T-helper 17 cell (primary cell): ENCODE measurements at regions not wholly inside any gene's neighbourhood (a gene's known extent, or its start where the extent isn't known, plus 50 kb on each side); places are given as distances from the start of the nearest gene placed in this dataset.
A peak's percentile ranks its signal among the peaks of the same experiment; 100 is the strongest.

Experiments
- ATAC-seq: fragments of 150-1000 bp; cut with Tn5 transposase; 2 replicates; pipeline ENCODE4 v1.10.0; 2021; ENCODE audit warnings: mild to moderate bottlenecking, moderate library complexity
- DNase-seq, 3 donors: peaks; one replicate each; pipeline versions ENCODE4 v3.0.0 to v3.0.0-alpha.2; 2020 to 2021
- H3K9me3 ChIP-seq: one replicate; pipeline ENCODE4 v1.7.0; 2013; ENCODE audit warnings: low read length, mild to moderate bottlenecking; ENCODE audit not compliant: control insufficient read depth, poor library complexity, severe bottlenecking
- H3K27ac Mint-ChIP-seq: one replicate; pipeline ENCODE4 v1.8.0; 2022; ENCODE audit warnings: mild to moderate bottlenecking, moderate library complexity, mixed read lengths
- H3K27me3 Mint-ChIP-seq: one replicate; pipeline ENCODE4 v1.8.0; 2022; ENCODE audit warnings: mixed read lengths
- H3K36me3 Mint-ChIP-seq: one replicate; pipeline ENCODE4 v1.8.0; 2022; ENCODE audit warnings: low read depth, mixed read lengths
- H3K4me1 Mint-ChIP-seq: one replicate; pipeline ENCODE4 v1.8.0; 2022; ENCODE audit warnings: mild to moderate bottlenecking, mixed read lengths
- H3K4me3 Mint-ChIP-seq: one replicate; pipeline ENCODE4 v1.8.0; 2022; ENCODE audit warnings: mild to moderate bottlenecking, moderate library complexity, mixed read lengths

- DNase-seq (no peak), ATAC-seq (no peak)
- H3K9me3 ChIP-seq, result no peaks in the 10 kb centered on the region
- H3K4me3 Mint-ChIP-seq, result no peak overlapping the region
- no peaks in the 10 kb centered on the region for H3K36me3 Mint-ChIP-seq
- no peak overlapping the region for H3K27ac Mint-ChIP-seq
- no peaks in the 10 kb centered on the region for H3K4me1 Mint-ChIP-seq
- no peaks in the 10 kb centered on the region for H3K27me3 Mint-ChIP-seq
These were observed 181.9 kb upstream of the ANKRD30A start for GRCh38 chr10:36943544-36943943.

GRCh38 chr10:36942616-36943015, 182.8 kb upstream of the ANKRD30A start:
- no peak for DNase-seq
- no peaks in the 10 kb centered on the region for H3K36me3 Mint-ChIP-seq
- no peak for ATAC-seq
- H3K9me3 ChIP-seq, result no peaks in the 10 kb centered on the region
- H3K27ac Mint-ChIP-seq, result no peak overlapping the region
- H3K27me3 Mint-ChIP-seq, result no peaks in the 10 kb centered on the region
- no peaks in the 10 kb centered on the region for H3K4me1 Mint-ChIP-seq
- no peak overlapping the region for H3K4me3 Mint-ChIP-seq

DNA sequence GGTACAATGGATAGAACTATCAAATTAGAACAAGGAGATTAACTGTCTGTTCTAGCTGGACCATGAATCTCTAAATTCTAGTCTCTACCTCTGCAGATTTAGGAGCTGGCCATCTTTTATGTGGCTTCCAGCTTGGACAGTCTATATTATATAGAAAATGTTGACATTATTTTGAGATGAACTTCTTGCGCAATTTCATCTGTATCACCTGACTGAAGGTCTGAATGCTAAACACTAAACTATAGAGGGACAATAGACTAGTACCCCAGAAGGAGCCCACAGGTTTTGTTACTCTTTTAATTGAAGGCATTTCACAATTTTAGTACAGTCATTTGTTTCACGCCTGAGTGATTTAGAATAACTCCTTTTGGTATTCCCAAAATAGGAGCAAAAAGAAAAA, 222.4 kb upstream of the ANKRD30A start:
- Mint-ChIP-seq H3K27me3 (no peaks in the 10 kb centered on the region), H3K4me1 (no peaks in the 10 kb centered on the region), H3K27ac (no peak overlapping the region), H3K4me3 (no peak overlapping the region), H3K36me3 (no peaks in the 10 kb centered on the region)
- no peaks in the 10 kb centered on the region for H3K9me3 ChIP-seq
- no peak for DNase-seq
- ATAC-seq, result no peak

GRCh38 chr10:36899652-36900051, 225.7 kb upstream of the ANKRD30A start:
- Mint-ChIP-seq H3K36me3 (no peaks in the 10 kb centered on the region), H3K27ac (no peak overlapping the region), H3K4me3 (no peak overlapping the region), H3K4me1 (no peaks in the 10 kb centered on the region), H3K27me3 (no peaks in the 10 kb centered on the region)
- no peaks in the 10 kb centered on the region for H3K9me3 ChIP-seq
- ATAC-seq, result no peak
- no peak for DNase-seq

GRCh38 chr10:36888925-36889573, 236.3 kb upstream of the ANKRD30A start:
- ATAC-seq, result peak; percentile 33
- H3K4me3 Mint-ChIP-seq, result no peak overlapping the region
- H3K4me1 Mint-ChIP-seq, result no peaks in the 10 kb centered on the region
- no peaks in the 10 kb centered on the region for H3K36me3 Mint-ChIP-seq
- peaks cover 4% of the 10 kb centered on the region for H3K27me3 Mint-ChIP-seq
- DNase-seq, result no peak
- H3K9me3 ChIP-seq, result no peaks in the 10 kb centered on the region
- no peak overlapping the region for H3K27ac Mint-ChIP-seq

DNA sequence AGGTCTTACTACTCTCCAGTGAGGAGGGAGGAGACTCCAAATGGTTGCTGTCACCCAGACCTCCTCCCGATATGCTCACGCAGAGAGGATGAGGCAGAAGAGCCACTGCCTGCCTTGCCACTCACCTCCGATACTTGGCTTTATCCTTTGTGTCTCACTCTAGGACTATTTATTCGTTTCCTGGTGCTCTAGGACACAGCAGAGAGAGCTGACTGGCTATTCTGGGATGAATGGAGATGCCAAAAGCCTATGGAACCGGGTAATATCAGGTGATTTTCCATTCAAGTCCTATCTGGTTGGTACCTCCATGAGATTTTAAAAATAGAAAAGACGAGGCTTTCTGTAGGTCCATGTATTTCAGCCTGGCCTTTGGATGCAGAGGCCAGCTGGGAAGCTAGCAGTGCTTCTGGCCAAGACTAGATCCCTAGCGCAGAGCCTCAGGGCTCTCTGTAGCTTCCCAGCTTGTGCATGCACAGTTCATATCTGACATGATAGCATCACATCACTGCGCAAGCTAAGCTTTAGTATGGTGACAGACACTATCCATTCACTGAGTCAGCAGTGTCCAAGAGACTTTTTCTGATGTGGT, 239.0 kb upstream of the ANKRD30A start:
- H3K4me1 Mint-ChIP-seq, result no peaks in the 10 kb centered on the region

DNA sequence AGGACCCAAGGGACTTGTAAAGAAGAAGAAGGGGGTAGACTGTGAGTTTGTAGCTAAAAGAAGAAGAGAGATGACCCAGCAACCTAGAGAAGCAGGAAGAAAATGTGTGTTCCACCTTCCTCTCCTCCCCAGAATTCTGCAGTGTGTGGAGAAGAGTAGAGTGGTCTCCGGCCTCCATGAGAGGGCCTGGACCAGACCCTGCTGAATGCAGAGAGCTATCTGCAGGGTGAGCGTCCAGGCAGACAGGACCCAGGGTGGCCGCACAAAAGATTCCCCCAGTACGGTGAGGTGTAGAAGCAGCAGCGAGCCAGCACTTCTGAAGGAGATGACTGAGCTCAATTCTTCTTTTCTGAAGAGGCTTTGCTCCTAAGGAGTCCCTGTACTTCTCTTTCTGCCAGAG, 239.7 kb upstream of the ANKRD30A start:
- no peak overlapping the region for H3K27ac Mint-ChIP-seq

More for the DNA sequence above, 239.0 kb upstream of the ANKRD30A start:
- no peak overlapping the region for H3K4me3 Mint-ChIP-seq
- no peak overlapping the region for H3K27ac Mint-ChIP-seq
- peaks cover 4% of the 10 kb centered on the region for H3K27me3 Mint-ChIP-seq
- no peak for DNase-seq
- ATAC-seq, result no peak
- no peaks in the 10 kb centered on the region for H3K36me3 Mint-ChIP-seq
- no peaks in the 10 kb centered on the region for H3K9me3 ChIP-seq

DNA sequence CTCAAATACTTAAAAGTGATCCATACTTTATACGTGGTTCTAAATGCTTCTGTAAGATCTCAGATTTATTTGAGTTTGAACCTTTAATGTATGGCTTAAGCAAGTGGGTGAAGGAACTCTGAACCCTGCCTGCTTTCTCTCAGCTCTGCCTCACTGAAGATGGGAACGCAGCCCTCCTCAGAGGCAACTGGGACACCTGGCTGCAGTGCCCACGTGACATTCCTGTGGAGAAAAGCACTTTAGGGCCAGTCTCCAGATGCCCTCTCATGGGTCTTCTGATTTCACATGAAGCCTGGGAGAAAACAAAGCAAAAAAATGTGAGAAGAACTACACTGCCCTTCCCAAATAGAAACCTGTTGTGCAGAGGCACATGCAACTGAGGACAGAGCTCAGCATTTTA, 242.6 kb upstream of the ANKRD30A start:
- Mint-ChIP-seq H3K4me1 (no peaks in the 10 kb centered on the region), H3K36me3 (no peaks in the 10 kb centered on the region), H3K27ac (no peak overlapping the region), H3K27me3 (peaks cover 4% of the 10 kb centered on the region), H3K4me3 (no peak overlapping the region)
- no peak for ATAC-seq
- no peaks in the 10 kb centered on the region for H3K9me3 ChIP-seq
- DNase-seq, result no peak

More for the DNA sequence above, 239.7 kb upstream of the ANKRD30A start:
- Mint-ChIP-seq H3K27me3 (peaks cover 4% of the 10 kb centered on the region), H3K4me3 (no peak overlapping the region), H3K36me3 (no peaks in the 10 kb centered on the region), H3K4me1 (no peaks in the 10 kb centered on the region)
- ATAC-seq, result no peak
- no peak for DNase-seq
- no peaks in the 10 kb centered on the region for H3K9me3 ChIP-seq

DNA sequence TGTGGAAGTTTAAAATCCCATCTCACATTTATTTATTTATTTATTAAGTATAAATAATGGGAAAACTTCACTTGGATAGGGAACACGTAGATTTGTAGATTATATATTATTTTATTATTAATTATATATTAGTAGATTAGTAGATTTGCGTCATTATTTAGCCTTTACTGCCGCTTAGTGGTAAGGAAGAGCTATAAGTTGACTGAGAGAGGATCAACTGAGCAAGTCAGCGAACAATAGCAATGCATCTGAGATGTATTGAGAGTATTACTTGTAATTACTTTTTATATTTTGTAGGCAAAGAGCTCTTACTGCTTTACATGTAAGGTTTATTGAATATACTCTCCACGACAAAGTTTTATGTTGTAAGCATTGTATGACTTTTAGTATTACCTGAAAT, 244.5 kb upstream of the ANKRD30A start:
- ATAC-seq (no peak), DNase-seq (no peak)
- no peaks in the 10 kb centered on the region for H3K9me3 ChIP-seq
- Mint-ChIP-seq H3K4me3 (no peak overlapping the region), H3K36me3 (no peaks in the 10 kb centered on the region), H3K27me3 (peaks cover 4% of the 10 kb centered on the region), H3K4me1 (no peaks in the 10 kb centered on the region), H3K27ac (no peak overlapping the region)

DNA sequence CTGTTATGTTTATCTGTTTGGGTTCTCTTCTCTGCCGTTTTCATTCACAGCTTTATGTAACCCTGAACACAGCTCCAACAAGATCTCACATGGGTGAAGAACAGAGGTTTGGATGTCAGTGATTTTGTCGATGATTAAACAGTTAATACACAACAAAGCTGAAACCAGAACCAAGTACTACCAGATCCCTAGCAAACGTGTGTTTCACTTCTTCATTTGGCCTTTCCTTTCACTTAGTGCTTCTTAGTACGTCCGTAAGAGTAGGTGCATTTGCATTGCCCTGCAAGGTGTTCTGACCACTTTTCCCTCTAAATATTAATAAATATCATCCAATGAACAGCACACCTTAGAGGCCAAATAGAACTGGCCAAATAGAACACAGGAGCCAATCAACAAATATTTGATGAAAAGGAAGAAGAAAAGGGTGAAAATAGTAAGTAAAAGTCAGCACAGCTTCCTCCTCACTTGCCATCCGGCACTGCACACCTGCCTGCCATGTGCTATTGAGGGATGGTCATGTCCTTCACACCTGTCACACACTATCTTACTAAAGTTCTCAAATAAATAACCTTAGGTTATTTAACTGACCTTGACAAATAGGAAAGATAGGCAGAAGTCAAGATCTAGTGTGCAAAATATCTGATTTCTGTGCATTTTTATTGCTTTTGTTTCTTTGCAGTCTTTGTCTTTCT, 252.6 kb upstream of the ANKRD30A start:
- Mint-ChIP-seq H3K36me3 (no peaks in the 10 kb centered on the region), H3K27me3 (peaks cover 5% of the 10 kb centered on the region)

GRCh38 chr10:36840788-36841187, 284.6 kb upstream of the ANKRD30A start:
- DNase-seq (no peak), ATAC-seq (no peak)
- no peaks in the 10 kb centered on the region for H3K27me3 Mint-ChIP-seq
- H3K9me3 ChIP-seq, result no peaks in the 10 kb centered on the region
- H3K36me3 Mint-ChIP-seq, result no peaks in the 10 kb centered on the region
- H3K4me3 Mint-ChIP-seq, result no peak overlapping the region
- no peak overlapping the region for H3K27ac Mint-ChIP-seq
- H3K4me1 Mint-ChIP-seq, result no peaks in the 10 kb centered on the region

More for the DNA sequence above, 252.6 kb upstream of the ANKRD30A start:
- no peak overlapping the region for H3K27ac Mint-ChIP-seq
- no peaks in the 10 kb centered on the region for H3K4me1 Mint-ChIP-seq
- H3K9me3 ChIP-seq, result no peaks in the 10 kb centered on the region
- ATAC-seq (no peak), DNase-seq (no peak)
- no peak overlapping the region for H3K4me3 Mint-ChIP-seq

- H3K27me3 Mint-ChIP-seq, result no peaks in the 10 kb centered on the region
- DNase-seq (no peak), ATAC-seq (no peak)
- no peak overlapping the region for H3K4me3 Mint-ChIP-seq
- no peaks in the 10 kb centered on the region for H3K36me3 Mint-ChIP-seq
- no peaks in the 10 kb centered on the region for H3K4me1 Mint-ChIP-seq
- H3K27ac Mint-ChIP-seq, result no peak overlapping the region
- H3K9me3 ChIP-seq, result no peaks in the 10 kb centered on the region
These were observed 288.0 kb upstream of the ANKRD30A start for GRCh38 chr10:36837416-36837815.

DNA sequence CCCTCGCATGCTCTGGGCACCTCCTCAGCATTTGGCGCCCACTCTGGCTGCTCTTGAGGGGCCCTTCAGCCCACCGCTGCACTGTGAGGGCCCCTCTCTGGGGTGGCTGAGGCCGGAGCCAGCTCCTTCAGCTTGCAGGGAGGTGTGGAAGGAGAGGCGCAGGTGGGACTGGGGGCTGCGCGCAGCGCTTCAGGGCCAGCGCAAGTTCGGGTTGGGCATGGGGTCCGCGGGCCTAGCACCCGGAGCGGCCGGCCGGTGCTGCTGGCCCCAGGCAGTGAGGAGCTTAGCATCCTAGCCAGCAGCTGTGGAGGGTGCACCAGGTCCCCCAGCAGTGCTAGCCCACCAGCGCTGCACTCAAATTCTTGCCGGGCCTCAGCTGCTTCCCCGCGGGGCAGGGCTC, 305.6 kb upstream of the ANKRD30A start:
- ATAC-seq (no peak), DNase-seq (no peak)
- no peaks in the 10 kb centered on the region for H3K36me3 Mint-ChIP-seq
- no peak overlapping the region for H3K4me3 Mint-ChIP-seq
- no peaks in the 10 kb centered on the region for H3K4me1 Mint-ChIP-seq
- H3K9me3 ChIP-seq, result no peaks in the 10 kb centered on the region
- no peak overlapping the region for H3K27ac Mint-ChIP-seq
- H3K27me3 Mint-ChIP-seq, result no peaks in the 10 kb centered on the region

GRCh38 chr10:36817898-36818297, 307.5 kb upstream of the ANKRD30A start:
- no peaks in the 10 kb centered on the region for H3K36me3 Mint-ChIP-seq
- H3K27ac Mint-ChIP-seq, result no peak overlapping the region
- no peaks in the 10 kb centered on the region for H3K4me1 Mint-ChIP-seq
- no peaks in the 10 kb centered on the region for H3K9me3 ChIP-seq
- ATAC-seq (no peak), DNase-seq (no peak)
- no peak overlapping the region for H3K4me3 Mint-ChIP-seq
- no peaks in the 10 kb centered on the region for H3K27me3 Mint-ChIP-seq
